ENCODE measurements at regions not wholly inside any gene's neighbourhood (a gene's known extent, or its start where the extent isn't known, plus 50 kb on each side); places are given as distances from the start of the nearest gene placed in this dataset.
A peak's percentile ranks its signal among the peaks of the same experiment; 100 is the strongest.

- ATAC-seq (peak; percentile 95), DNase-seq (ENCODE audit: low spot score) (no peak)
- TF ChIP-seq CTCF (IDR thresholded peaks at IDR 0.05) (peak; percentile 49; the same call in 1 of the 2 replicates), ARID4B (CRISPR knock-in tag; IDR thresholded peaks at IDR 0.05; ENCODE audit: borderline replicate concordance) (no peak)
- H3K27me3 Mint-ChIP-seq (ENCODE audit: low read depth): no peaks in the 10 kb centered on the region
- POLR2A ChIA-PET: interaction anchor here (0.8 kb wide), 1 partner anchor 236 kb away, joined by 3 read pairs; no protein-coding TSS in a partner anchor
- H3K9me3 Mint-ChIP-seq: no peaks in the 10 kb centered on the region
- H3K4me3 Mint-ChIP-seq: no peak overlapping the region
- CTCF ChIA-PET: interaction anchor here (0.6 to 2.2 kb wide), 15 partner anchors 9 to 1262 kb away, joined by 3 to 22 read pairs (median 4); no protein-coding TSS in a partner anchor
- H3K27ac Mint-ChIP-seq: no peak overlapping the region
- peaks cover 8% of the 10 kb centered on the region for H3K4me1 Mint-ChIP-seq
- no peaks in the 10 kb centered on the region for H3K36me3 Mint-ChIP-seq
These were observed 351.1 kb upstream of the RIOK2 start for GRCh38 chr5:97534166-97534565.

GRCh38 chr5:97536683-97537082 lies 353.6 kb upstream of the RIOK2 start:
- Mint-ChIP-seq H3K36me3 (peaks cover 3% of the 10 kb centered on the region; the same call in 1 of the 2 replicates), H3K4me3 (no peak overlapping the region), H3K27me3 (ENCODE audit: low read depth) (no peaks in the 10 kb centered on the region), H3K4me1 (peaks cover 8% of the 10 kb centered on the region), H3K9me3 (peaks cover 12% of the 10 kb centered on the region), H3K27ac (no peak overlapping the region)
- no peak for TF ChIP-seq SMAD4 (CRISPR knock-in tag; IDR thresholded peaks at IDR 0.05)
- POLR2A ChIA-PET: no interaction called here
- DNase-seq (ENCODE audit: low spot score) (no peak), ATAC-seq (no peak)
- CTCF ChIA-PET: no interaction called here

- POLR2A ChIA-PET: no interaction called here
- ATAC-seq: no peak
- CTCF ChIA-PET: no interaction called here
- Mint-ChIP-seq H3K4me1 (peaks cover 1% of the 10 kb centered on the region), H3K36me3 (peaks cover 3% of the 10 kb centered on the region; the same call in 1 of the 2 replicates), H3K4me3 (no peak overlapping the region), H3K27ac (no peak overlapping the region), H3K9me3 (peaks cover 28% of the 10 kb centered on the region), H3K27me3 (ENCODE audit: low read depth) (no peaks in the 10 kb centered on the region)
- DNase-seq (ENCODE audit: low spot score): no peak
- TF ChIP-seq FOXJ3 (CRISPR knock-in tag; IDR thresholded peaks at IDR 0.05; ENCODE audit: borderline replicate concordance): no peak
- no peak for TF ChIP-seq ZNF317 (CRISPR knock-in tag; IDR thresholded peaks at IDR 0.05; ENCODE audit: borderline replicate concordance, low read depth)
- no peak for TF ChIP-seq SMAD4 (CRISPR knock-in tag; IDR thresholded peaks at IDR 0.05)
- TF ChIP-seq SOX15 (CRISPR knock-in tag; IDR thresholded peaks at IDR 0.05): no peak
These were observed 355.9 kb upstream of the RIOK2 start for GRCh38 chr5:97538912-97539311.

- peaks cover 28% of the 10 kb centered on the region for H3K9me3 Mint-ChIP-seq
- no peak for DNase-seq (ENCODE audit: low spot score)
- no peak overlapping the region for H3K4me3 Mint-ChIP-seq
- no peak for TF ChIP-seq ESRRA (CRISPR knock-in tag; IDR thresholded peaks at IDR 0.05; ENCODE audit: borderline replicate concordance)
- TF ChIP-seq ZNF138 (CRISPR knock-in tag; conservative IDR thresholded peaks at IDR 0.05): no peak
- no peak for TF ChIP-seq E2F5 (CRISPR knock-in tag; IDR thresholded peaks at IDR 0.05)
- no peak for TF ChIP-seq MLX (CRISPR knock-in tag; IDR thresholded peaks at IDR 0.05)
- no peak for TF ChIP-seq ERG (CRISPR knock-in tag; IDR thresholded peaks at IDR 0.05)
- no peak for TF ChIP-seq KAT7 (CRISPR knock-in tag; IDR thresholded peaks at IDR 0.05; ENCODE audit: borderline replicate concordance)
- TF ChIP-seq SP1 (CRISPR knock-in tag; conservative IDR thresholded peaks at IDR 0.05): no peak
- H3K36me3 Mint-ChIP-seq: peaks cover 3% of the 10 kb centered on the region; the same call in 1 of the 2 replicates
- no peaks in the 10 kb centered on the region for H3K27me3 Mint-ChIP-seq (ENCODE audit: low read depth)
- H3K27ac Mint-ChIP-seq: no peak overlapping the region
- ChIA-PET POLR2A (no interaction called here), CTCF (no interaction called here)
- H3K4me1 Mint-ChIP-seq: peaks cover 26% of the 10 kb centered on the region
- ATAC-seq: no peak
These were observed 358.8 kb upstream of the RIOK2 start for GRCh38 chr5:97541864-97542263.

Measured in WTC11 (cell line).